ENCODE measurements at regions not wholly inside any gene's neighbourhood (a gene's known extent, or its start where the extent isn't known, plus 50 kb on each side); places are given as distances from the start of the nearest gene placed in this dataset.
"Not testable (repeated sequence)": the region's sequence is repeated elsewhere in the genome, so short reads cannot be mapped to it uniquely, and the experiment has no call there.

DNA sequence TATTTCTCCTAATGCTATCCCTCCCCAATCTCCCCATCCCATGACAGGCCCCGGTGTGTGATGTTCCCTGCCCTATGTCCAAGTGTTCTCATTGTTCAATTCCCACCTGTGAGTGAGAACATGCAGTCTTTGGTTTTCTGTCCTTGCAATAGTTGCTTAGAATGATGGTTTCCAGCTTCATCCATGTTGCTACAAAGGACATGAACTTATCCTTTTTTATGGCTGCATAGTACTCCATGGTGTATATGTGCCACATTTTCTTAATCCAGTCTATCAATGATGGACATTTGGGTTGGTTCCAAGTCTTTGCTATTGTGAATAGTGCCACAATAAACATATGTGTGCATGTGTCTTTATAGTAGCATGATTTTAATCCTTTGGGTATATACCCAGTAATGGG is 51.3 kb upstream of the RIOK2 start:
- ATAC-seq; DNase-seq; H3K9me3 ChIP-seq; H3K36me3 ChIP-seq (ENCODE audit: insufficient read depth in 1 of 2, low read depth in 1 of 2); H3K4me3 ChIP-seq; H3K27ac ChIP-seq; H3K27me3 ChIP-seq (ENCODE audit: insufficient read depth in 3 of 3, low read length in 2 of 3); H3K4me1 ChIP-seq: not testable (repeated sequence)
- intact Hi-C loops (cut with DNase I), result loop anchor here in 1 of 2 donors (10.0 kb wide), 1 partner anchor 1590 kb away; no protein-coding TSS in a partner anchor
- 96 to 100% (median 96%) methylated on average over 1 of the region's 1 CpG for WGBS, 3 donors

GRCh38 chr5:97242341-97242740 is 59.3 kb upstream of the RIOK2 start:
- DNase-seq (no peak), ATAC-seq (no peak)
- H3K4me1 ChIP-seq, result no peaks in the 10 kb centered on the region
- intact Hi-C loops (cut with DNase I), result no loop called here
- no peak overlapping the region for H3K27ac ChIP-seq
- H3K4me3 ChIP-seq, result no peak overlapping the region
- TF ChIP-seq, protein P1, sequence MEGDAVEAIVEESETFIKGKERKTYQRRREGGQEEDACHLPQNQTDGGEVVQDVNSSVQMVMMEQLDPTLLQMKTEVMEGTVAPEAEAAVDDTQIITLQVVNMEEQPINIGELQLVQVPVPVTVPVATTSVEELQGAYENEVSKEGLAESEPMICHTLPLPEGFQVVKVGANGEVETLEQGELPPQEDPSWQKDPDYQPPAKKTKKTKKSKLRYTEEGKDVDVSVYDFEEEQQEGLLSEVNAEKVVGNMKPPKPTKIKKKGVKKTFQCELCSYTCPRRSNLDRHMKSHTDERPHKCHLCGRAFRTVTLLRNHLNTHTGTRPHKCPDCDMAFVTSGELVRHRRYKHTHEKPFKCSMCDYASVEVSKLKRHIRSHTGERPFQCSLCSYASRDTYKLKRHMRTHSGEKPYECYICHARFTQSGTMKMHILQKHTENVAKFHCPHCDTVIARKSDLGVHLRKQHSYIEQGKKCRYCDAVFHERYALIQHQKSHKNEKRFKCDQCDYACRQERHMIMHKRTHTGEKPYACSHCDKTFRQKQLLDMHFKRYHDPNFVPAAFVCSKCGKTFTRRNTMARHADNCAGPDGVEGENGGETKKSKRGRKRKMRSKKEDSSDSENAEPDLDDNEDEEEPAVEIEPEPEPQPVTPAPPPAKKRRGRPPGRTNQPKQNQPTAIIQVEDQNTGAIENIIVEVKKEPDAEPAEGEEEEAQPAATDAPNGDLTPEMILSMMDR (IDR thresholded peaks at IDR 0.05), result no peak
- no peaks in the 10 kb centered on the region for H3K36me3 ChIP-seq (ENCODE audit: insufficient read depth in 1 of 2, low read depth in 1 of 2)
- 53 to 60% (median 57%) methylated on average over 3 of the region's 3 CpGs for WGBS, 3 donors
- no peaks in the 10 kb centered on the region for H3K27me3 ChIP-seq (ENCODE audit: insufficient read depth in 3 of 3, low read length in 2 of 3)
- no peaks in the 10 kb centered on the region for H3K9me3 ChIP-seq

- Histone ChIP-seq H3K9me3 (no peaks in the 10 kb centered on the region), H3K36me3 (ENCODE audit: insufficient read depth in 1 of 2, low read depth in 1 of 2) (no peaks in the 10 kb centered on the region), H3K4me3 (no peak overlapping the region), H3K4me1 (no peaks in the 10 kb centered on the region), H3K27ac (no peak overlapping the region), H3K27me3 (ENCODE audit: insufficient read depth in 3 of 3, low read length in 2 of 3) (no peaks in the 10 kb centered on the region)
- intact Hi-C loops (cut with DNase I), result no loop called here
- ATAC-seq (no peak), DNase-seq (no peak)
- 42 to 70% (median 67%) methylated on average over 2 of the region's 2 CpGs for WGBS, 3 donors
- TF ChIP-seq, protein P1 (IDR thresholded peaks at IDR 0.05), result no peak
These were observed 60.3 kb upstream of the RIOK2 start for GRCh38 chr5:97243353-97243752.

DNA sequence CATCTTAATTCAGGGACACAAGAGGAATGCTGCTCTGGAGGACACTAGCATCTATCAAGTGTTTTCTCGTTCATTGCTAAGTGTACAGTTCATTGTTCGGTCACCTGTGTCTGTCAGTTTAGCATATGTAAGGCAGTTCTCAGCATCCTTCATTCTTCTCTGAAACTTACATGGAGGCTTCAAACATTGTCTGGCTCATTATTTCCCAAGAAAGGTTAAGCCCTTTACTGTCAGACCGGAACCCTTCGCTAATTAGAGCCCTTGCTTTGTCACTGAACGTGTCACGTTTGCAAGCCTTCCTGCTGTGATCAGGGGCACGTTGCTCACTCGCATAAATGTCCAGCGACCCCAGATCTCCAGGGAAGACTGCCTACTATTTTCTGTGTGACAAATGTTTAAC is 62.3 kb upstream of the RIOK2 start:
- intact Hi-C loops (cut with DNase I), result no loop called here
- DNase-seq (no peak), ATAC-seq (no peak)
- Histone ChIP-seq H3K27ac (no peak overlapping the region), H3K4me3 (no peak overlapping the region), H3K27me3 (ENCODE audit: insufficient read depth in 3 of 3, low read length in 2 of 3) (no peaks in the 10 kb centered on the region), H3K9me3 (no peaks in the 10 kb centered on the region), H3K36me3 (ENCODE audit: insufficient read depth in 1 of 2, low read depth in 1 of 2) (no peaks in the 10 kb centered on the region), H3K4me1 (no peaks in the 10 kb centered on the region)
- TF ChIP-seq, protein P1 (IDR thresholded peaks at IDR 0.05), result no peak
- WGBS, 3 donors, result 51 to 59% (median 58%) methylated on average over 9 of the region's 9 CpGs

GRCh38 chr5:97250113-97250512 is 67.1 kb upstream of the RIOK2 start:
- Histone ChIP-seq H3K36me3 (ENCODE audit: insufficient read depth in 1 of 2, low read depth in 1 of 2) (no peaks in the 10 kb centered on the region), H3K9me3 (peaks cover 11% of the 10 kb centered on the region), H3K27ac (no peak overlapping the region), H3K4me3 (no peak overlapping the region), H3K27me3 (ENCODE audit: insufficient read depth in 3 of 3, low read length in 2 of 3) (no peaks in the 10 kb centered on the region), H3K4me1 (no peaks in the 10 kb centered on the region)
- ATAC-seq (no peak), DNase-seq (no peak)
- TF ChIP-seq, protein P1 (IDR thresholded peaks at IDR 0.05), result no peak
- intact Hi-C loops (cut with DNase I), result no loop called here
